Lower leg skin (tissue), 4 donors: ENCODE measurements at regions not wholly inside any gene's neighbourhood (a gene's known extent, or its start where the extent isn't known, plus 50 kb on each side); places are given as distances from the start of the nearest gene placed in this dataset.

Source experiments
- DNase-seq, 2 donors: peaks; one replicate each; pipeline ENCODE4 v3.0.0-alpha.2; 2019; ENCODE audit warnings: low spot score in 2 of 2
- H3K4me3 ChIP-seq: fragments of 200-600 bp; sonication (generic); 2 replicates; pipeline ENCODE4 v1.5.1; 2017; ENCODE audit warnings: mild to moderate bottlenecking, low read depth; ENCODE audit not compliant: poor library complexity, severe bottlenecking
- CTCF ChIP-seq, 3 donors: fragments of 450-650 bp; IDR thresholded peaks; one replicate each; pipeline ENCODE4 v1.5.1; 2016; ENCODE audit warnings: antibody characterized with exemption in 3 of 3, mild to moderate bottlenecking in 3 of 3, moderate library complexity in 2 of 3
- POLR2A ChIP-seq, 2 donors: fragments of 450-650 bp; IDR thresholded peaks; one replicate each; pipeline ENCODE4 v1.6.1; 2016 to 2017; ENCODE audit warnings: antibody characterized with exemption in 2 of 2, mild to moderate bottlenecking in 1 of 2, moderate library complexity in 1 of 2
- WGBS, 2 donors: methylation state at CpG; one replicate each; pipeline ENCODE4 v1.1.5; 2018; 5-methylcytosine and 5-hydroxymethylcytosine counted together
- intact Hi-C: fragments of 100-400 bp; cut with DNase I; formaldehyde crosslinking; loops from one replicate; pipeline ENCODE4 v1.15.0; 2023; ENCODE audit warnings: low total_unique reads

- H3K4me3 ChIP-seq: no peak overlapping the region
- intact Hi-C loops: loop anchor here (5.0 kb wide), 1 partner anchor 1651 kb away; the partner anchor contains the start of gene SFXN1
- WGBS, 2 donors: 83 to 84% methylated on average over 6 of the region's 6 CpGs
- TF ChIP-seq CTCF (IDR thresholded peaks at IDR 0.05) (no peak), POLR2A (IDR thresholded peaks at IDR 0.05) (no peak)
- no peak for DNase-seq
Observed at GRCh38 chr5:173826086-173826427, 62.1 kb upstream of the CPEB4 start.

DNA sequence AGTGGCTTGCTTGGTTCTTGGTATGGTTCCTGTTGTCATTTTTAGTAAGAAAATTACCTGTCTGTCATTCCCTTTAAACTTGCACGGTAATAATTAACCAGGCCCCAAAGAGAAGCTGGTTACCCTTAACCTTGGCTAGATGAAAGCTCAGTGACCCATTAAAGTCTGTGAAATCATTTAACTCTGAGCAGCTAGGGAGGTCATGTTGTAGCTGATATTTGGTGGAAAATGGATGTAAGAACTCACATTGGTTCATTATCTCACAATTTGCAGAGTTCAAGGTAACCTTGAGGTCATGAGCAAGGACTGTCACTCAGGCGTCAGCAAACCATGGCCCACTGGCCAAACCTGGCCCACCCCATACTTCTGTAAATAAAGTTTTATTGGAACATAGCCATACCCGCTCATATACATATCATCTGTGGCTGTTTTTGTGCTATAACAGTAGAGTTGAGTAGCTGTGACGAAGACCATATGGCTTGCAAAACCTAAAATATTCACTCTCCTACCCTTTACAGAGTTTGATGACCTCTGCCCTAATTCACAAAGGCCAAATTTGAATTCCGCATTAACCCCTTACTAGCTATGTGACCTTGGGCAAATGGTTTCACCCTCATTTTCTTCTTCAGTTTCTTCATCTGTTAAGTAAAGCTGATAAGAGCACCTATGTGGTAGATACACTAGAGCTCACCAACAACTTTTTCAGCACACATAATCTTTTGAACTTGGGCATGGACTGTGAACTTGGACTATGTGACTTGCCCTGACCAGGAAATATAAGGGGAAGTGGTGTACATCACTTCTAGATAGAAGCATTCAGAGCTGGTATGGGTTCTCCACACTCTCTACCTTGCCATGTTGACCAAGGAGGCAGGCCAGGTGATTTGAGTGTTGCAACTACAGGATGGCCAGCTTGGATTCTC lies 61.5 kb upstream of the CPEB4 start:
- no peak for DNase-seq
- intact Hi-C loops: loop anchor here (5.0 kb wide), 1 partner anchor 1651 kb away; the partner anchor contains the start of gene SFXN1
- 94 to 100% methylated on average over 5 of the region's 5 CpGs for WGBS, 2 donors
- TF ChIP-seq POLR2A (IDR thresholded peaks at IDR 0.05) (no peak), CTCF (IDR thresholded peaks at IDR 0.05) (no peak)
- H3K4me3 ChIP-seq: no peak overlapping the region

DNA sequence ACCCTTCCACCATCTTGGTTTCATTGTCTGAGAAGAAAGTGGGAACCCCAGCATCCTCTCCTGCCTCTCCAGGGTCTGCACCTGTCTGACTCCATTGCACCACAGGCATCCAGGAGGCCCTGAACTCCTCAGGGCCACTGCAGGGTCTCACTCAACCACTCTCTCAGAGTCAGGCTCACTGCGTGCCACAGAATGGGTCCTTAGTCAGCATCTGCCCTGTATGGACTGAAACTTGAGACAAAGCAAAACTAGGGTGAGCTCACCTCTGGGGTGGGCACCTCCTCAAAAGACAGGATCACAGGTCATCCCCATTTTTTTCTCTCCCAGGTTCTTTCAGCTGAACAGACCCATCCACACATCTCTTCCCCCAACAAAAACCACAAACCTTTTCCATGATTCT lies 59.2 kb upstream of the CPEB4 start:
- 100% methylated on average over 1 of the region's 1 CpG for WGBS, 2 donors
- intact Hi-C loops: loop anchor here (5.0 kb wide), 1 partner anchor 1648 kb away; the partner anchor contains the start of gene SFXN1
- no peak overlapping the region for H3K4me3 ChIP-seq
- DNase-seq: no peak
- TF ChIP-seq CTCF (IDR thresholded peaks at IDR 0.05): no peak
- TF ChIP-seq POLR2A (IDR thresholded peaks at IDR 0.05): no peak

- H3K4me3 ChIP-seq: no peak overlapping the region
- intact Hi-C loops: loop anchor here (5.0 kb wide), 1 partner anchor 1647 kb away; the partner anchor contains the start of gene SFXN1
- 64 to 71% methylated on average over 5 of the region's 5 CpGs for WGBS, 2 donors
- no peak for TF ChIP-seq CTCF (IDR thresholded peaks at IDR 0.05)
- no peak for TF ChIP-seq POLR2A (IDR thresholded peaks at IDR 0.05)
- DNase-seq: no peak
Observed at GRCh38 chr5:173829826-173830225, 58.3 kb upstream of the CPEB4 start.

DNA sequence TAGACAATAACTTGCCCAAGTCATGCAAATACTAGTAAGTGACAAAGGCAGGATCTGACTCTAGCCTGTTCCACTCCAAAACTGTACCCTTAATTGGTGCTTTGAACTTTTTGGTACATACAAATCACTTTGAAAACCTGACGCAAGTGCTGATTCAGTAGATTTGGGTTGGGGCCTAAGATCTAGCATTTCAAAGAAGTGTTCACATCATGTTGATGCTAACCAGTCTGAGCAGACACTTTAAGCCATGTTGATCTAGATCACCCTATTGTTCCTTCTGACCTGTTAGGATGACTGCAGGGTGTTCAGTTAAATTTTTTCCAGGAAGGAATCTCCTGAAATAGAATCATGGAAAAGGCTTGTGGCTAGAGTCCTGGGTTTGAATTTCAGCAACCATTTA lies 57.7 kb upstream of the CPEB4 start:
- intact Hi-C loops: no loop called here
- DNase-seq: no peak
- WGBS, 2 donors: 82 to 84% methylated on average over 1 of the region's 1 CpG
- no peak overlapping the region for H3K4me3 ChIP-seq
- no peak for TF ChIP-seq CTCF (IDR thresholded peaks at IDR 0.05)
- TF ChIP-seq POLR2A (IDR thresholded peaks at IDR 0.05): no peak
